RCC 7860 (cell line): ENCODE measurements at regions not wholly inside any gene's neighbourhood (a gene's known extent, or its start where the extent isn't known, plus 50 kb on each side); places are given as distances from the start of the nearest gene placed in this dataset.
"Not testable (repeated sequence)": the region's sequence is repeated elsewhere in the genome, so short reads cannot be mapped to it uniquely, and the experiment has no call there.

Source experiments
- DNase-seq: peaks from one replicate; pipeline ENCODE4 v3.0.0-alpha.2; 2015; ENCODE audit warnings: low spot score
- FAIRE-seq: peaks from 2 replicates; lab custom pipeline; 2012; peaks lifted over from hg19 to GRCh38; lab: Jason Lieb, UNC

DNA sequence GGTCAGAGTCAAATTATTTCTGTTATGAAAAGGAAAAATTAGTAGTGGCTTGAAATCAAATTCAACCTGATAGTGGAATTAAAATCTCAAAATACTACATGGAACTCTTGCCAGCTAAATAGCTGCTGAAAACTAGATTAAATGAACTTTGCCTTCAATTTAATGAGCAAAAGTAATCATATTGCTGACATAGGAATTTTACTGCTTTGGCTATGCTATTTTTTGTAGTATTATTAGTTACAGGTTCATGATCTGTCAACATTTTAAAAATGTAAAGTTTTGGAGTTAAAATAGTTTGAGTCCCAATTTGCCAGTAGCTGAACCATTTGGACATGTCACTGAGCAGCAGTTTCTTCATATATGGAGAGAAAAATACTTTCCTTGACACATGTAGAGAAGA lies 81.4 kb downstream of the RERGL start:
- DNase-seq: no peak
- no peak for FAIRE-seq

DNA sequence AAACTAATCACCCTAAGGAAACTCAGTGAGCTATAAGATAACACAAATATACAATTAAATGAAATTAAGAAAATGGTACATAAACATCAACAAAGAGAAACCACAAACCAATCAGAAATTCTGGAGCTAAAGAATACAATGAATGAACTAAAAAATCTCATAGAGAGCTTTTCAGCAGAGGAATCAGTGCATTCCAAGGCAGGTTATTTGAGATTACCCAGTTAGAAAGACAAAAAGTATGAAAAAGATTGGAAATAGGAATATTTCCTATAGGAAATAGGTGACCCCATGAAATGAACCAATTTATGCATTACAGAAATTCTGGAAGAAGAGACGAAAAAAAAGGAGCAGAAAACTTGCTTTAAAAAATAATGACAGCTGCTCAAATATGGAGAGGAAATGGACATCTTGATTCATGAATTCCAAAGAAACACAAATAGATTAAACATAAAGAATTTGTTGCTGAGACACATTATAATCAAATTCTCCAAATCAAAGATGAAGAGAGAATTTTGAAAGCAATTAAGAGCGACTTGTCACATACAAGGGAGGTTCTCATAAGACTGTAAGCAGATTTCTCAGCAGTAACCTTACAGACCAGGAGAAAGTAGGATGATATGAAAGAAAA lies 90.7 kb downstream of the RERGL start:
- FAIRE-seq: no peak
- no peak for DNase-seq

- DNase-seq: peak; percentile 25
- no peak for FAIRE-seq
Measured at GRCh38 chr12:17992002-17992656, 97.9 kb downstream of the RERGL start.

GRCh38 chr12:17982556-17982955 lies 107.4 kb downstream of the RERGL start:
- DNase-seq (no peak), FAIRE-seq (no peak)

GRCh38 chr12:17976202-17976601 lies 113.8 kb downstream of the RERGL start:
- DNase-seq (no peak), FAIRE-seq (no peak)

GRCh38 chr12:17975763-17976162 lies 114.2 kb downstream of the RERGL start:
- no peak for FAIRE-seq
- no peak for DNase-seq

- no peak for FAIRE-seq
- DNase-seq: no peak
Measured at GRCh38 chr12:17975239-17975638, 114.8 kb downstream of the RERGL start.

- peak; percentile 32 for FAIRE-seq
- DNase-seq: peak; percentile 24
Measured at GRCh38 chr12:17971850-17972249, 118.1 kb downstream of the RERGL start.

DNA sequence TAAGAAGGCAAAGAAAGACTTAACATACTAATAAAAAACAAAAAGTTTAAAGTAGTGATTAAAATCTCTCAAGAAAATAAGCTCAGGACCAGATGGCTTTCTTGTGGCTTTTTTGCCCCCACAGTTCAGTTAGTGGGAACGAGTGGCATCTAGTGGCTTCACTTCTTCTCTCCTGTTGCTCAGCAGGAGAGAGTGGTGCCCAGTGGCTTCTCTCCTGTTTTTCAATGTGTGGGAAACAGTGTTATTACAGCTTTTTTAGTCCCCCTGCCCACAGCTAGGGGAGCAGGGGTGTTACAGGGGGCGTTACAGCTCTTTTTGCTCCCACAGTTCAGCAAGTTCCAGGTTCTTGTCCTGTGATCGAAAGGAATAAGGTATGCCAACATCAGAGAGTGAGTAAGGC lies 135.2 kb downstream of the RERGL start:
- DNase-seq: no peak
- FAIRE-seq: no peak

- no peak for DNase-seq
Measured at GRCh38 chr12:17950898-17951297, 139.1 kb downstream of the RERGL start.

GRCh38 chr12:17949558-17950141 lies 140.3 kb downstream of the RERGL start:
- DNase-seq (no peak), FAIRE-seq (no peak)

More at GRCh38 chr12:17950898-17951297, 139.1 kb downstream of the RERGL start:
- FAIRE-seq: no peak

DNA sequence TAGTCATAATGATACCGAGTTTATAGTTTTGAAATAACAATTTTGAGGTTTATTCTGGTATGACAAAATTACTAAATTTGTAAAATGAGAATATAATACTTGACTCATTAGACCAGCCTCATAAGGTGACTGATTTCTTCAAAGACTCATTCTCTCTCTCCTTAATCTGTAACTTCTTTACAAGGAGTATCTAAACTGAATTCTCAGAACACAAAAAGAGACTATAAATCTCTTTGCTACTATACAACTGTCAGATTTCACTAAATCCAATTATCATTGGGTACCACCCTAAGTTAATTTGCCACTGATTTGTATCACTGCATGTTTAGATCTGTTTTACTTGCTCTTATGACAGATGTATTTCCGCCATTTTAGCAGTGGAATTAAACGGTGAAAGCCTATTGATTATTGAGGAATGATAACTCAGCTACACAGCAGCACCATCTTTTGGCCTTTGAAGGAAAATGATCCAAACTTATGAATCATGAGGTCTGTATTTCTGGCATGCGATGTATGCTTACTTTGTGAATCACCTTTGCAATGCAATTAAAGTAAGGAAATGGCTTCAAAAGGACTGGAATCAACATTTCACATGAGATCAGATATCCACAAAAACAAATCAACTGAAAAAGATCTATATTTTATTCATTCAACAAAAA lies 161.2 kb downstream of the RERGL start:
- peak; percentile 87 for FAIRE-seq

GRCh38 chr12:17918013-17918412 lies 172.0 kb downstream of the RERGL start:
- no peak for DNase-seq
- no peak for FAIRE-seq

More for the DNA sequence above, 161.2 kb downstream of the RERGL start:
- peak; percentile 74 for DNase-seq

- DNase-seq: no peak
- FAIRE-seq: no peak
Measured at GRCh38 chr12:17884581-17884980, 205.4 kb downstream of the RERGL start.

GRCh38 chr12:17878714-17879113 lies 211.3 kb downstream of the RERGL start:
- FAIRE-seq: no peak

DNA sequence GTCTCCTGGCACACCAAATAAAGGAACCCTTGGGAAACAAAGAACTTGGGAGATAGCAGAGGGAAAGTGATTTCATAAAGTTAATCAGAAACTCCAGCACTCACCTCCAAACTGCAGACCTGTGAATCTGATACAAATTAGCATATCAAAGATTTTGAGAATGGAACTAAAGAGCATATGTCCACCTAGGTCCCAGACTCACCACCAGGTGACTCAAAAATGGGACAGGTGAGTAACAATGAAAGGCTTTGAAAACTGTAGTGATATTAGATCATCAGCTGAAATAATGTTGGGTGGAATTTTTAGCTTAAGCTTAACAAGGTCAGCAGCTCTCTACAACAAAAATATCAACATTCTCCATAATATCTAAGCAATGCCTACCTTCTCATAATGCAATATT lies 214.8 kb downstream of the RERGL start:
- DNase-seq: no peak
- FAIRE-seq: no peak

More at GRCh38 chr12:17878714-17879113, 211.3 kb downstream of the RERGL start:
- DNase-seq: no peak

- no peak for DNase-seq
- no peak for FAIRE-seq
Measured at GRCh38 chr12:17866802-17867201, 223.2 kb downstream of the RERGL start.

GRCh38 chr12:17855548-17855947 lies 234.4 kb downstream of the RERGL start:
- not testable (repeated sequence) for DNase-seq, FAIRE-seq

GRCh38 chr12:17853054-17853453 lies 236.9 kb downstream of the RERGL start:
- DNase-seq (no peak), FAIRE-seq (no peak)

DNA sequence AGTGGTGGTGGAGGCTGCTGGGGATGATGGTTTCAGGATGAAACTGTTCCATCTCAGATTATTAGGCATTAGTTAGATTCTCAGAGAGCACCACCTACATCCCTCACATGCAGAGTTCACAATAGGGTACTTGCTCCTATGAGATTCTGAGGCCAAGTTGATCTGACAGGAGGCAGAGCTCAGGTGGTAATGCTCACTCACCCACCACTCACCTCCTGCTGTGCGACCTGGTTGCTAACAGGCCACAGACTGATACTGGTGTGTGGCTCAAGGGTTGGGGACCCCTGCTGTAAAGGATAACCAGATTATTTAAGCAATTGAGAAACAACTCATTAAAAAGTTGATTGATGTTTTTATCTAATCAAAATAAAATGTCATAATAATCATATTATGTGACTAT lies 248.5 kb downstream of the RERGL start:
- FAIRE-seq: no peak
- no peak for DNase-seq

- FAIRE-seq: no peak
- DNase-seq: no peak
Measured at GRCh38 chr12:17829813-17830212, 260.2 kb downstream of the RERGL start.

DNA sequence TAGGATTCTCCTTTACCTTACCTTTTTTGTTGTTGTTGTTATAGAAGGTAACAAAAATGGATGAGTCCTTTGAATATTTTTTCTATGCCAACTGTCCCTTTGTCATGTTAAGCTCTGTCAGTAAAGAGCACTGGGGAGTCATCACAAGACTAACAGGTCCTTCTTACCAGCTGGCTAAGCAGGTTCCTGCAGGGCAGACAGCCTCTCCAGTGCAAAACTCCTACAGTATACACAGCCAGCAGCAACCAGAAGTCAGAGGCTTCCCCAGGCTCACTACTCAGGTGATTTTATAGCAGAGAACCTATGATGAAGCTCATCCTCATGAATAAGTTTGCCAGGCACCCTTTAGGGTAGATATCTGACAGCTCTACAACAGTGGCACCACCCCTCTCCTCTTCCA lies 271.1 kb downstream of the RERGL start:
- no peak for FAIRE-seq
- DNase-seq: no peak
